Fibroblast of lung (primary cell): ENCODE measurements at regions not wholly inside any gene's neighbourhood (a gene's known extent, or its start where the extent isn't known, plus 50 kb on each side); places are given as distances from the start of the nearest gene placed in this dataset.

ENCODE experiments used
- EZH2 ChIP-seq: IDR thresholded peaks from 2 replicates; pipeline ENCODE4 v1.5.1; 2012; ENCODE audit warnings: low read length, control low read depth, mild to moderate bottlenecking; ENCODE audit errors: missing control alignments
- TF ChIP-seq, protein P1 (sequence below), 2 donors: IDR thresholded peaks in 1 of 2; conservative IDR thresholded peaks in 1 of 2; 1 replicate in 1 of 2; 2 replicates in 1 of 2; pipeline ENCODE4 v1.5.1; 2011 to 2012; ENCODE audit warnings: low read length in 2 of 2, control low read depth in 1 of 2, inconsistent platforms in 1 of 2, low read depth in 1 of 2, mild to moderate bottlenecking in 1 of 2

DNA sequence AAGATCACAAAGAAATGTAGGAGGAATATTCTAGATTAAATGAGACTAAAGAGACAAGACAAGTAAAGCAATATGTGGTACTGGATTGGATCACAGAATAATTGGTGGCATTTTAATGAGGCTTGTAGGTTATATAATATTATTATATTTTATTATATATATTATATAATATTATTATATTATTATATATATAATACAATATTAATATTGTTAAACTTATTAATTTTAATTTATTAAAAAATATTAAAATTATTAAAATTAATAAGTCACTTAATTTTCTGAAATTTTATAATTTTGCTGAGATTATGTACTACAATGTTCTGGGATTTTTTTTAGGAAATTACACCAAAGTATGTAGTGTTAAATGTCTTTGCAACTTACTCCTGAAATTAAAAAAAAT, 311.9 kb downstream of the COL11A1 start:
- TF ChIP-seq, protein P1, sequence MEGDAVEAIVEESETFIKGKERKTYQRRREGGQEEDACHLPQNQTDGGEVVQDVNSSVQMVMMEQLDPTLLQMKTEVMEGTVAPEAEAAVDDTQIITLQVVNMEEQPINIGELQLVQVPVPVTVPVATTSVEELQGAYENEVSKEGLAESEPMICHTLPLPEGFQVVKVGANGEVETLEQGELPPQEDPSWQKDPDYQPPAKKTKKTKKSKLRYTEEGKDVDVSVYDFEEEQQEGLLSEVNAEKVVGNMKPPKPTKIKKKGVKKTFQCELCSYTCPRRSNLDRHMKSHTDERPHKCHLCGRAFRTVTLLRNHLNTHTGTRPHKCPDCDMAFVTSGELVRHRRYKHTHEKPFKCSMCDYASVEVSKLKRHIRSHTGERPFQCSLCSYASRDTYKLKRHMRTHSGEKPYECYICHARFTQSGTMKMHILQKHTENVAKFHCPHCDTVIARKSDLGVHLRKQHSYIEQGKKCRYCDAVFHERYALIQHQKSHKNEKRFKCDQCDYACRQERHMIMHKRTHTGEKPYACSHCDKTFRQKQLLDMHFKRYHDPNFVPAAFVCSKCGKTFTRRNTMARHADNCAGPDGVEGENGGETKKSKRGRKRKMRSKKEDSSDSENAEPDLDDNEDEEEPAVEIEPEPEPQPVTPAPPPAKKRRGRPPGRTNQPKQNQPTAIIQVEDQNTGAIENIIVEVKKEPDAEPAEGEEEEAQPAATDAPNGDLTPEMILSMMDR (conservative IDR thresholded peaks at IDR 0.05 in 1 of 2, IDR thresholded peaks at IDR 0.05 in 1 of 2; ENCODE audit: low read depth in 1 of 2, low read length in 2 of 2) = no peak
- no peak for TF ChIP-seq EZH2
